GM18511 (cell line): ENCODE measurements at regions not wholly inside any gene's neighbourhood (a gene's known extent, or its start where the extent isn't known, plus 50 kb on each side); places are given as distances from the start of the nearest gene placed in this dataset.
"Not testable (repeated sequence)": the region's sequence is repeated elsewhere in the genome, so short reads cannot be mapped to it uniquely, and the experiment has no call there.

Experiments
- ATAC-seq: cut with Tn5 transposase; IDR thresholded peaks from one replicate; pipeline ENCODE4 v1.9.1; 2021; ENCODE audit warnings: mild to moderate bottlenecking, moderate library complexity; ENCODE audit not compliant: unreplicated experiment

DNA sequence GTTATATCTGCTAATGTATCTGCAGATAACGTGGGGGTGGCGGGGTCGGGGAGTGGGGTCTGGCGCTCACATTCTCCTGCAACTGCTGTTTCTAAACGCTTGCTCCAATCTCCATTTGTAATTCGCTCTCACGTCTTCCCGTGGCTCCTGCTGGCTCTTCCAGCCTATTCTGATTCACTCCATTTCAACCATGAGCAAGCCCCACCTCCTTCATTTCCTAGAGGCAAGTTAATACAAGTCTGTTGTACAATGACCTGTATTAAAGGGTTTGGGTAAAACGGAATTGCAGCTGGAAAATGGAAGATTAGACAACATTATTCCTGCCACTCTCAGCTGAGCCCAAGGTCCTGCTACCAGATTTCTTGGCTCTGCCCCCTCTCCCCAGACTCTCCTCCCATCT, 132.3 kb downstream of the CSNK2A3 start:
- no peak for ATAC-seq

DNA sequence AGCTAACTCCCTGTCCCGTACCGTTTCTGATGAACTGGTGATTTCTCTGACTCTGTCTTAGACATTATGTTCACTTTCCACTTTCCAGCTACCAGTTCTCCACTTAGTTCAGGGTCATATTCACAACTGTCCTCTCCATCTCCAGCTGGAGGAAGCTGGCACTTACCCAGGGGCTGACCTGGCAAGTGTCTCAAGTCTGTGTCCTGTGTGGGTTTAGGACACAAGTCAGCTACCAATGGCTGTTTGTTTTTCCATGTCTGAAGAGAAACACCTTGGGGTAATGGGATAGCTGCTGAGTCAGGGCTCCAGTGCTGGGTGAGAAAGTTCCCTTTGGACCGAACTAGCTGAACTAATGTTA, 134.4 kb downstream of the CSNK2A3 start:
- no peak for ATAC-seq

DNA sequence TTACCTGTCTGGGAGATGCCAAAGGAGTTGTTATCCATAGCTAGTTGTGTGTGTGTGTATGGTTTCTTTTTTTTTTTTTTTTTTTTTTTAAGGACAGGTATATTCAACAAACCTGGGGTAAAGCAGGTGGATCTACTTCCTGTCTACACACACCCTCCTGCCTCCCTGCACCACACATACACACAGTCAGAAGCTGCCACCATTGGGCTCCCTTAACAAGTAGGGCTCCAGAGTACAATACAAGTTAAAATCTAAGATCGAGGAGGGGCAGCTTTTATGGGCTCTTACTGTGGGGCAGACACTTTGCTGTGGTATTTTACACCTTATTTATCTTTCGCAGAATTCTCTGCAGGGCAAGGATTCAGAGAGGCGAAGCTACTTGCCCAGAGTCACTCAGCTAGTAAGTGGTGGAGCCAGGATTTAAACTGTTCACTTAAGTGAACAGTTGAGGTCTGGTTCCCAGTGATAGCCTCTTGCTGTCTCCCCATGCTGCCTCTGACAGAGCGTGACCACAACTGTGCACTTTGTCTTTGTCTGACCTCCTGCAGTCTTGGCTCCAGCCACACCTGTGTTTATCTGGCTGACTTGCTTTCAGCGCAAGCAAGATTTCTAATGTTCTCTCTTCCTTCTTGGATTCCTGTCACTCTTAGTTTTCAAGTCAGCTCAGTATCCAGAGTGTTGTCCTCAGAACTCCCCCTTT, 135.0 kb downstream of the CSNK2A3 start:
- ATAC-seq = no peak

DNA sequence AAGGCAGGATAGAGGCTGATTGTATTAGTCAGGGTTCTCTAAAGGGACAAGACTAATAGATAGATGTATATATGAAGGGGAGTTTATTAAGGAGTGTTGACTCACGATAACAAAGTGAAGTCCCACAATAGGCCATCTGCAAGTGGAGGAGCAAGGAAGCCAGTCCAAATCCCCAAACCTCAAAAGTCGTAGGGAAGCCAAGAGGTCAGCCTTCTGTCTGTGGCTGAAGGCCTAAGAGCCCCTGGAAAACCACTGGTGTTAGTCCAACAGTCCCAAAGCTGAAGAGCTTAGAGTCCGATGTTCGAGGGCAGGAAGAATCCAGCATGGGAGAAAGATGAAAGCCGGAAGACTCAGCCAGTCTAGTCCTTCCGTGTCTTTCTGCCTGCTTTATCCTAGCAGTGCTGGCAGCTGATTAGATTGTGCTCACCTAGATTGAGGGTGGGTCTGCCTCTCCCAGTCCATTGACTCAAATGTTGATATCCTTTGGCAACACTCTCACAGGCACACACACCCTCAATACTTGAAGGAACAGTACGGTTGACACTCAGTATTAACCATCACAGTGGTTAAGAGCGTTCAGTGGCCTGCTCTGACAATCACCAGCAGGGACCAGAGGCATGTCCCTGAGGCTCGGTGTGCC, 135.6 kb downstream of the CSNK2A3 start:
- no peak for ATAC-seq

DNA sequence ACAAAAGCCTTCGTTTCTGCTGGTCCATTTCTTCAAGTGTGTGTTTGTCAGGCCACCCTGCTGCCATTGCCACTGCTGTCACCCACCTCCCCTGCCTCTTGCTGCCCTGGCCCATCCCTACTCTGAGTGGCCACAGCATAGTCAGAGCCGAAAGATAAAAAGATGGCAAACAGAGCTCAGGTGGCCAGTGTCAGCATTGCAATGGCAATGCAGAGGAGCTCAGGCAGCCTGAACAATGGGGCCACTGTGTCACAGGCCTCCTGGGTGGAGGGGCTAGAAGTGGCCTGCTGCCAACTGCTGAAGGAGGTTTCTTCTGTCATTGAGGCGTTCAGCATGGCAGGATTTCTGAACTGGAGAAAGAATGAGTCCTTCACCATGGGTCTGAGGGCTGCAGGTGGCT, 137.1 kb downstream of the CSNK2A3 start:
- ATAC-seq = no peak

DNA sequence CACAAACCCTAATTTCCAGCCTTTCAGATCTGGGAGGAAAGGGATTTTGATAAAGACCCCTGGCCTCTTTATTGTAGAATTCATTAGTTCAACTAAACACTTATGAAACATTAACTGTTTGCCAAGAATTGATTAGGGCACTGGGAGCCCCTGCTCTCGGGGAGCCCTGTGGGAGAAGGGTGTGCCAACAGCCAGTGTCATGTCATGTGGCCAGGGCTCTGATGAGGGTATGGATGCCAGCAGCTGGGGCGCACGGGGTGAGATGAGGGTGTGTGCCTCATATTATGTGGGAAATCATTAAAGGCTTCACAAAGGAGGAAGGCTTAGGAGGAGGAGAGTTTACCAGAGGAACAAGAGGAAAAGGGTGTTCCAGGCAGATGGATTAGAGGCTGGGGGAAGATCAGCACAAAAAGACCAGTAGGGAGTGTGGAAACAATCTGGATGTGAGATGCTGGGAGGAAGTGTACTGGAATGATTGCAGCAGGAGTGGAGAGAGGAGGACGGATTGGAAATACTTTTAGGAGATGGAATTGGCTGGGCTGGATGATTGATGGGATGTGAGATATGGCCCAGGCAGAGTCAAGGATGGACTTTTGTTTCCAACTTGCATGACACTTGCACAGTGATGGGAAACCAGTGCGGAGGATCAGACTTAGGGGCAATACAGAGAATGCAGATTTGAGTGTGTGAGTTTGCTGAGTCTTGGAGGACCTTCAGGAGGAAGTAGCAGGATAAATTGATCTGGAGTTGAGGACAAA, 137.8 kb downstream of the CSNK2A3 start:
- no peak for ATAC-seq

DNA sequence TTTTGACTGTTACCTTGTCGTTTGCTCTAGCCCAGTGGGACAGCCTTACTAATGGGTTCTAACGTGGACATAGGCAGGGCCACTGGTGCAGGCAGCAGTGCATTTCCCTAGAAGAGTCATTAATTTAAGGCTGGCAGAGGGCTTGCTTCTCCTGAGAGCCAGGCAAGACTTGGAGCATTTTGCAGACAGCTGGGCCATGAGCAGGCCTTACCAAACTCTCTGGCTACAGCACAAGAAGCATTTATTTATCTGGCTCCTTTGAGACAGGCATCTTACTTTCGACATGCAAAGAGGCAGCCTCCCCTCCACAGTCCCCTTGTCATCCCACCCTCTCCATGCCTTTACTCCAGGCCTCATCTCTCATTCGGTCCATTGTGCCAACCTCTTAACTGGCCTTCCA, 139.9 kb downstream of the CSNK2A3 start:
- ATAC-seq = no peak

DNA sequence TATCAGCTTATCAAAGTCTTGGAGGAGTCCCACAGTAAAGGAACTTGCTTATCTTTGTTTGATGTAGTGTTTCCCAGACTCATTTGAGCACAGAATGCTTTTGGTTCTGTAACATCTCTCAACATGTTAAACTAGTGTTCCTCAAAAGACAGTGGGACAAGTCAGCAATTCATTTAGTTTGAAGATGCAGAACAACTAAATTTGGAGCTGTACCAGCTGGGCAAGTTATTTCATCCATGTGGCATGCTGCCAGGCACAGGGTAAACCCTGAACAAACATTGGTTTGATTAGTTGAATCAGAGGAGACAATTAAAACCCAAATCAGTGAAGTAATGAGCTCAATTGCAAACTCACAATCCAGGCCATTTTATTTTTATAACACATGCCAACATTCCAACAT, 141.2 kb downstream of the CSNK2A3 start:
- no peak for ATAC-seq

DNA sequence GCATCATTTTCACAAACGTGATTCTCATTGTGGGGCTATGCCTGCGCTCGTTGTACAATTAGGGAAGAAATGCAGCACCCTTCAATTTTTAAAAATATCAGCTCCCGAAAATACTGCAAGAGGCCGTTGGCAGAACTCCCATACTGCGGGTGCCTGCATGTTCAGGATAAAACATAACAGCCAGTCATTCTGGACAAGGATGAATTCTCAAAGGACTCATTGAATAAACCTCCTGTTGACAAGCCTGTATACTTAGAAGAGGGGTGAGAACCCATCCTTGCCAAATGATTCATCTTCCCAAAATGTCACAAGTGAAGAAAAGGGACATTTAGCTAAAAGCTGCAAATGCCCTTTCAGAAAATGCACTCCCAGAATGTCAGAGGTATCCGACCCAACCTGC, 141.9 kb downstream of the CSNK2A3 start:
- no peak for ATAC-seq

DNA sequence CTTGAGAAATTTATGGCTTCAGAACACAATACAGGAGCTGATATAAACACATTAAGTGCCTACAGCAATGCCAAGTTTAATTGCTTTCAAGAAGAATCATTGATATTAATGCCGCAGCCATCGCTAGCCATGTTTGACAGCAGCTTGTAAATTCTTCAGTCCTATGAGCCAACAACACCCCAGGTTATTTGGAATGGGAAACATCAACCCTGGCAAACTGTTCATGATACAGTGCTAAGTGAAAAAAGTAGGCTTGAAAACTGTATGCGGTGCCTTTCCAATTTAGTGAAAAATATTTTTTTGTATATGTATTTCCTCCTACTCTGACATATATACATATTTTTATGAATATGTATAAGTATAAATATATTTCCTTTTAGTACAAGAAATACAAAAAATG, 142.6 kb downstream of the CSNK2A3 start:
- no peak for ATAC-seq

DNA sequence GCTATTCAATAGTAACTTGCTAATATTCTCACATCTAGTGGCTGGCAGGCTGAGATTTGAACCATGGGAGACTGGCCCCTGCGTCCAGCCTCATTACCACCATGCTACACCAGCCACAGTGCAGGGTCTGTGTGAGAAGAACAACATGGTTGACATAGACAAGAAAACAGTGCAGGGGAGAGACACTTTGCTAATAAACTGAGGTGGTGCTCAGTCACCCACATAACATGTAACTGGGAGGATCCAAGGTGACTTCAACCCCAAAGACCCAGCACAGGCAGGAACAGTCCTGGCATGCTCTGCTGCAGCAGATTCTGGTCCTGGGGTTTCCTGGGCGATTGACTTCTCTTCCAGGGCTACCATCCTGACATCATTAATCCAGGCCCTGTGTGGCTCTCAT, 143.1 kb downstream of the CSNK2A3 start:
- no peak for ATAC-seq

DNA sequence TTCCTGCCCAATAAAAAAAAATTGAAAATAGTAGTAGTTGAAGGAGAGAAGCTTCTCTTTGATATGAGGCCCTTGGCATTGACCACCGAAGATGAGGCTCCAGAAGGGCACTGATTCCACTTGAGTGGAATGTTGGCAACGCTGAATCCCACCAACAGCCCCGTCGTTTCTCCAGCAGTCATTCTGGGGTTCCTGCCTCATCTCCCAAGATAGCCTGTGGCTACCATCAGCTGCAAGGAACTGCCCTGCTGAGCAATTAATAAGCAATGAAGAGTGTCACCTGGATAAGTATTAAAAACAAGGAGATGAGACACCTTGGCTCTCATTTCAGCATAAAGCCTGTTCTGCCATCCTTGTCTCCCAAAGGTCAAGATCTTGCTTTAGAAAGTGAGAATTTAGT, 144.1 kb downstream of the CSNK2A3 start:
- no peak for ATAC-seq

DNA sequence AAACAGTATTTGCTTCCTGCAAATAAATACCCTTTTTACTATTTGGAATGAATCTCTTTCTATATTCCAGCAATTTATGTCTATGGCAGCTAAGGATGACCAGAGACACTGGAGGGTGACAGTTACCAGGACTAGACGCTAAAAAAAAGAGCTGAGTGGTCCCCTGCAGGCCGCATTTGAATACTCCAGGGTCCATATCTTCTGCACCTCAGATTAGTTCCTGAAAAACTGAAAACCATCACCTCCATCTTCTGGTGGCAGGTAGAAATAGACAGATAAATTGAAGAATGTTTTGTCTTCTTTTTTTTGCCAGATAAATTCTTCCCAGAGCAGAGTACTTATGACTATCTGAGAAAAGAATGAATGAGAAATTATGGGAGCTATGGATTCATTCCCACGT, 145.6 kb downstream of the CSNK2A3 start:
- ATAC-seq = no peak

DNA sequence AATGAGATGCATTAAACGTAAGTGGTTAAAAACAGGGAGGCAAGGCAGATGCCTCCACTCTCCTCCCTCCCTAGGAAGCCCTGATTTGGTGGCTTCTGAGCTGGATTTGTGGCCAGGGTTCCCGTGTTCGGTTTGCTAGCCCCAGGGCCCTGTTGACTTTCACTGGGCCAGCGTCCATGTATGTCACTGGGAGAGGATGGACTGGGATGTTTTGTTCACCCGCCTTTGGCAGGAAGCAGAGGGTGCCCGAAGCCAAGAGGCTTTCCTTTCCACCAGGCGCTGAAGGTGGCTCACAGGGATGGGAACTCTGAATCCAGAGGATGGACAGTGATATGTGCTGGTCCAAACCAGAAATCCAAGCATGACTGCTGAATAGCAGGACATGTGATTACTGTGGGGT, 146.6 kb downstream of the CSNK2A3 start:
- ATAC-seq = no peak

DNA sequence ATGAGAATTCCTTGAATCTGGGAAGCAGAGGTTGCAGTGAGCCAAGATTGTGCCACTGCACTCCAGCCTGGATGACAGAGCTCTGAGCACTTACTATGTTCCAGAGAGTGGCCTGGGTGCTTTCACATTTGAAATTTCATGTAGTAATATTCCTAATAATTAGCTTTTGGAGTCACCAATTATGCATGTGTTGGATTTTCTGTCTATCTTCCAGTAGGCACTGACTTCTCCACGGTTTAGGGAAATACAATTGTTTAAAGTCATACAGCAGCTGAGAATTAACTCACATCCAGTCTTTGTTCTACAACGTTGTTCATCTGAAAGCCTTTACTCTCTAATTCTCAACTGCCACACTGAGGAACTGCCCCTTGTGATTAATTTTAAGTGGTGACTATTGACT, 150.2 kb downstream of the CSNK2A3 start:
- no peak for ATAC-seq

DNA sequence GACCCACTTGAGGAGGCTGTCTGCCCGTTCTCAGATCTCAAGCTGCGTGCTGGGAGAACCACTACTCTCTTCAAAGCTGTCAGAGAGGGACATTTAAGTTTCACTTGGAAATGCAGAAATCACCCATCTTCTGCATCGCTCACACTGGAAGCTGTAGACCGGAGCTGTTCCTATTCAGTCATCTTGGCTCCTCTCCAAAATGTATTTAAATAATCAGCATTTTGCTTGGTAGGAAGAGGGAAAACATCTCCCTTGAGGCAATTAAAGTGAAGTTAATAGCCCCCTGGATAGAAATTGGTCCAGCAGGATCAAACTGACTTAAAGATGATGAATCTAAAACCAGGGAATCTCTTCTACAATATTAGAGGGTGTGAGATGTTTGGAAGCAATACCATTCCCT, 151.7 kb downstream of the CSNK2A3 start:
- ATAC-seq = not testable (repeated sequence)

DNA sequence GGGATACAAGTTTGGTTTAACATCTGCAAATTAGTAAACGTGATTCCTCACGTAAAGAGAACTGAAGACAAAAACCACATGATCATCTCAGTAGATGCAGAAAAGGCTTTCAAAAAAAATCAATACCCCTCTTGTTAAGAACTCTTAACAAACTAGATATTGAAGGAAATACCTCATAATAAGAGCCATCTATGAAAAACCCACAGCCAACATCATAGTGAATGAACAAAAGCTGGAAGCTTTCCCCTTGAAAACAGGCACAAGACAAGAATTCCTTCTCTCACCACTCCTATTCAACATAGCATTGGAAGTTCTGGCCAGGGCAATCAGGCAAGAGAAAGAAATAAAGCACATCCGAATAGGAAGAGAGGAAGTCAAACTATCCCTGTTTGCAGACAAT, 160.5 kb downstream of the CSNK2A3 start:
- no peak for ATAC-seq

DNA sequence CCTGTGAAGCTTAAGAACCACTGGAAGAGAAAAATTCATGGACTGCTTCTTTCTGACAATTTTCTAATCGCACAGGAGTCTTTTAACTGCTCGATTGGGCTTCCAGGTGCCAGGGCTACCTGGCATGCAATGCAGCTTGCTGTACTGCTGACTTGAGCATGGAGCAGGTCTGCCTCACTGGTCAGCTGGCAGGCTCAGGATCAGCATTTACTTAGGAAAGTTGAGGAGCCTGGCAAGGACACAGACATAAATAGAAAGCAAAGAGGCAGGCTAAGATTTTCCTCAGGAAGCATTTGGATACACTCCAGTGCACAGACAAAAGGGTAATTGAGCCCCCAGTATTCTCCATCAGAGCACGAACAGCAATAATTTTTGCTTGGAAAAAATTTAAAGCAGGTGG, 163.5 kb downstream of the CSNK2A3 start:
- ATAC-seq = no peak

DNA sequence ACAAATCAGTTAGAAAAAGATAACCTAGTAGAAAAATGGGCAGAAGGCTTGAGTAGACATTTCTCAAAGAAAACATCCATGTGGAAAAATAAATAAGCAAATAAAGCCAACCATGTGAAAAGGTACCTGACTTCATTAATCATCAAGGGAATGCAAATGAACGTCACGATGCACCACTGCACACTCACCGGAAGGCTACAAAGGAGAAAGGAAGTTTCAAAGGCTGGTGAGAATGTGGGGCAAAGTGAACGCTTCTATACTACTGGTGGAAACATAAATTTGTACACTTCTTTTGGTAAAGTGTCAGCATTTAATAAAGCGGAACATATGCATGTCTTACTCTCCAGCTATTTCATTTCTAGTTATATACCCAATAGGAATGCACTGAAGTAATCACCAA, 166.8 kb downstream of the CSNK2A3 start:
- ATAC-seq = no peak

DNA sequence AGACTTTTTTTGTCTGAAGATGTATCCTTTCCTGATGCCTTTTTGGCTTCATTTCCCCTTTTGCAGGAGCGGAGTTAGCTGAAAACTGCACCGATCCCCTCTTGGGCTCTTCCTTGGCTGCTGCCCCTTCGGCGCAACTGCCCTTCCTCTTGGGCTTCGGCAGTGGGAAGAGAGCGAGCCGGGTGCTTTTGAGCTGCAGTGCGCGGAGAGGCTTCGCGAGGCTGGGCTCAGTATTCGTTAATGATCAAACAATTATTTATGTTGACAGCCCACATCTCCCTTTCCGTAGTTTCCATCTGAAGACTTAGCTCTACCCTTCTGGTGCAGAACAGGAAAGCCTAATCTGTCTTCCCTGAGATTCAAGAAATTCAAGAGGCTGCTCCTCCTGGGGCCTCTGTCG, 170.8 kb downstream of the CSNK2A3 start:
- no peak for ATAC-seq

DNA sequence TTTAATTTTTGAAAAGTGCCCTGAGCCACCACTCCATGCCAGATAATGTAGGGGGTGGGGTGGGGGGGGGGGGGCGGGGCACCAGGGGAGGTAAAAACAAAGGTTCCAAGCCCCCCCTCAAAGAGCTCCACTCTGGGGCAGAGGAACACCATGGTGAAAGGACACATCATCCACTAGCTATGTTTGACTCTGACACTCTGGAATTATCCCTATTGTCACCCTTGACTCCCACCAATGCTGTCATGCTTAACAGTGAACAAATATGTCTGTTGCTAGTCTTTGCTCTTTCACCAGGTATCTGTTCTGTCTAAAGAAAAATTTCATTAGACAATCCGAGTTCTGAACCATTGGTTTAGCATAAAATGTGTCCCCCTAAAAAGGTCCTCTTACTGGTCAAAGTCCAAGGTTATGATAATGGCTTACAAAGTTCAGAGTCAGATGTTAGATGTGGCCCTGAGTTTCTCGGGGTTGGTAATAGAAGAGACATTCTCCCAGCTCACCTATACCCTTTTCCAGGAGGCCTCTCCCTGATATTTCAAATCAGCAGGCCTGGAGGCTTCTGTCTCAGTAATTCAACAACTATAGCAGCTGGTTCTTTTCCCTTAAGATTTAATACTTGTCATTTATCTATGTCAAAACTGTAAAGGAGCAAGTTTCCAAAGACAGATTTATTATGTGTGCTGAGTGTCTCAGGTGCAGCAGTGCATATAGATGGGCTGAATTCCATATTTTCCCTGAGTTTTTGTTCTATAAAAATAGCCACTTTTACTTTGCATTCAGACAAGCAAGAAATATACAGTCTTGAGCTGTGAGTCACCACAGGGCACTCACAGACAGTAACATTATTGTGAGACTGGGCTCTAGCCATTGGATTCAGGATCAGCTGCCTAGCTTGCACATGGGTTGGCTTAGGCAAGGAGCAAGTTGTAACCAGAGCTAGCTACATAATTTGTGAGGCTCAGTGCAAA, 174.1 kb downstream of the CSNK2A3 start:
- ATAC-seq = no peak
